GM12874 (cell line): ENCODE measurements at regions not wholly inside any gene's neighbourhood (a gene's known extent, or its start where the extent isn't known, plus 50 kb on each side); places are given as distances from the start of the nearest gene placed in this dataset.

Experiments used
- CTCF ChIP-seq: IDR thresholded peaks from 2 replicates; pipeline ENCODE4 v1.5.1; 2011; ENCODE audit warnings: low read depth, mild to moderate bottlenecking, control low read depth, low read length, moderate library complexity; ENCODE audit not compliant: insufficient read depth

- TF ChIP-seq CTCF = no peak
Measured at GRCh38 chr3:44048196-44048924, 193.3 kb upstream of the TOPAZ1 start.

GRCh38 chr3:44048949-44049348 is 192.7 kb upstream of the TOPAZ1 start:
- TF ChIP-seq CTCF = no peak

- no peak for TF ChIP-seq CTCF
Measured at GRCh38 chr3:44050101-44050500, 191.6 kb upstream of the TOPAZ1 start.

- no peak for TF ChIP-seq CTCF
Measured at GRCh38 chr3:44050867-44051266, 190.8 kb upstream of the TOPAZ1 start.

- no peak for TF ChIP-seq CTCF
Measured at GRCh38 chr3:44055951-44056350, 185.7 kb upstream of the TOPAZ1 start.

- no peak for TF ChIP-seq CTCF
Measured at GRCh38 chr3:44056446-44057240, 185.0 kb upstream of the TOPAZ1 start.

GRCh38 chr3:44058022-44058867 is 183.4 kb upstream of the TOPAZ1 start:
- no peak for TF ChIP-seq CTCF
